ENCODE measurements at regions not wholly inside any gene's neighbourhood (a gene's known extent, or its start where the extent isn't known, plus 50 kb on each side); places are given as distances from the start of the nearest gene placed in this dataset.

- TF ChIP-seq TEAD4 (IDR thresholded peaks at IDR 0.05) = no peak
- no peak for TF ChIP-seq NFIC (IDR thresholded peaks at IDR 0.05)
- TF ChIP-seq REST (IDR thresholded peaks at IDR 0.05; ENCODE audit: low read depth) = no peak
- TF ChIP-seq EP300 (IDR thresholded peaks at IDR 0.05; ENCODE audit: borderline replicate concordance) = no peak
- TF ChIP-seq TAF1 (IDR thresholded peaks at IDR 0.05; ENCODE audit: low read depth) = no peak
- TF ChIP-seq MAX (IDR thresholded peaks at IDR 0.05) = no peak
- TF ChIP-seq YY1 (IDR thresholded peaks at IDR 0.05; ENCODE audit: low read depth) = no peak
- TF ChIP-seq CREB1 (IDR thresholded peaks at IDR 0.05; ENCODE audit: low read depth) = no peak
- TF ChIP-seq CEBPB (IDR thresholded peaks at IDR 0.05) = no peak
- TF ChIP-seq RAD21 (IDR thresholded peaks at IDR 0.05; ENCODE audit: low read depth) = no peak
- TF ChIP-seq FOXM1 (IDR thresholded peaks at IDR 0.05; ENCODE audit: borderline replicate concordance, low read depth) = no peak
- TF ChIP-seq ZBTB7A (IDR thresholded peaks at IDR 0.05; ENCODE audit: low read depth) = no peak
Measured at GRCh38 chr9:12921621-12922020, 146.8 kb downstream of the LURAP1L start.

All from Ishikawa (cell line).